ENCODE measurements at regions not wholly inside any gene's neighbourhood (a gene's known extent, or its start where the extent isn't known, plus 50 kb on each side); places are given as distances from the start of the nearest gene placed in this dataset.

GRCh38 chr6:55659304-55659703 is 80.3 kb upstream of the HMGCLL1 start:
- TF ChIP-seq CTCF (IDR thresholded peaks at IDR 0.05) (no peak), FOSL2 (IDR thresholded peaks at IDR 0.05) (no peak), FOSL2 (CRISPR knock-in tag; IDR thresholded peaks at IDR 0.05) (no peak), USF2 (IDR thresholded peaks at IDR 0.05) (no peak), CHD2 (IDR thresholded peaks at IDR 0.05; ENCODE audit: low read length, partially characterized antibody) (no peak), PHF8 (IDR thresholded peaks at IDR 0.05; ENCODE audit: borderline replicate concordance, low read depth) (no peak), EP300 (IDR thresholded peaks at IDR 0.05) (no peak), RFX5 (IDR thresholded peaks at IDR 0.05) (no peak), MAZ (IDR thresholded peaks at IDR 0.05; ENCODE audit: borderline replicate concordance, low read depth, low read length) (no peak)
